ENCODE measurements at regions not wholly inside any gene's neighbourhood (a gene's known extent, or its start where the extent isn't known, plus 50 kb on each side); places are given as distances from the start of the nearest gene placed in this dataset.

DNA sequence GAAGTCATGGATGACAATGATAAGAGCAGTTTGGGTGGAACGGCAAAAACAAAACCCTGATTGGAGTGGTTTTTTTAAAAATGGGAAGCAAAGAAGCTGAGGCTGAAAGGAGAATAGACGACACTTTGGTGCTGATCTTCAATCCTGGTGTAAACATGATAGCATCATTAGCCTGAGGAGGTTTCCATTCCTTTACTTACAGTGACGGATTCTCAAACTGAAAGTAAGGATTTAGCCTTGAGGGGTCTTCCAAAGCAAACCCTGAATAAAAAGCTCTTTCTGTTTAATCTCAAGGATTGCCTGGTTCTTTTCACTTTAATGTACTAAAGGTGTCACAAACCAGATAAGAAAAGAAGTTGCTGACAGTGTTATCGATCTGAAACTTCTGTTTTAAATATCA is 69.3 kb downstream of the KCNJ2 start:
- ChIA-PET POLR2A (no interaction called here), CTCF (no interaction called here)
- no peaks in the 10 kb centered on the region for H3K4me1 ChIP-seq (ENCODE audit: control insufficient read depth in 2 of 2, insufficient read depth in 2 of 2, low read length in 2 of 2)
- Mint-ChIP-seq H3K27me3 (no peaks in the 10 kb centered on the region), H3K27ac (no peak overlapping the region), H3K4me3 (no peak overlapping the region), H3K4me1 (no peaks in the 10 kb centered on the region), H3K9me3 (ENCODE audit: insufficient read depth) (peaks cover 5% of the 10 kb centered on the region)
- no peak overlapping the region for H3K4me2 ChIP-seq (replicated peaks; ENCODE audit: low read depth, low read length, poor library complexity, severe bottlenecking)
- H3K9ac ChIP-seq (ENCODE audit: low read length): no peak overlapping the region
- no peaks in the 10 kb centered on the region for H3K79me2 ChIP-seq (ENCODE audit: control insufficient read depth, insufficient read depth, low read length)
- ATAC-seq (ENCODE audit: low read depth): no peak
- H3K4me3 ChIP-seq (ENCODE audit: control extremely low read depth in 1 of 5, extremely low read depth in 1 of 5, insufficient read depth in 1 of 5, low read depth in 2 of 5, low read length in 4 of 5): no peak overlapping the region
- H3K9me3 ChIP-seq (ENCODE audit: control extremely low read depth in 1 of 3, control insufficient read depth in 2 of 3, insufficient read depth in 1 of 3, low read length in 2 of 3): no peaks in the 10 kb centered on the region
- H4K20me1 ChIP-seq (ENCODE audit: control insufficient read depth, insufficient read depth, low read length, poor library complexity, severe bottlenecking): no peaks in the 10 kb centered on the region
- no peak overlapping the region for H3K27ac ChIP-seq (ENCODE audit: low read length in 2 of 2)
- no peak for DNase-seq
- no peaks in the 10 kb centered on the region for H3K36me3 ChIP-seq (replicated peaks in 1 of 2; ENCODE audit: control extremely low read depth in 1 of 2, control insufficient read depth in 1 of 2, extremely low read depth in 1 of 2, insufficient read depth in 2 of 2, low read length in 1 of 2)
- intact Hi-C loops (cut with micrococcal nuclease): no loop called here
- H3K27me3 ChIP-seq (replicated peaks in 1 of 4; ENCODE audit: control extremely low read depth in 1 of 4, control insufficient read depth in 3 of 4, insufficient read depth in 4 of 4, low read length in 3 of 4): no peaks in the 10 kb centered on the region
- H2AFZ ChIP-seq (ENCODE audit: insufficient read depth, low read depth, low read length, poor library complexity, severe bottlenecking): no peak overlapping the region
- WGBS (ENCODE audit: insufficient coverage): 100% methylated on average over 1 of the region's 4 CpGs
- TF ChIP-seq, protein P1, sequence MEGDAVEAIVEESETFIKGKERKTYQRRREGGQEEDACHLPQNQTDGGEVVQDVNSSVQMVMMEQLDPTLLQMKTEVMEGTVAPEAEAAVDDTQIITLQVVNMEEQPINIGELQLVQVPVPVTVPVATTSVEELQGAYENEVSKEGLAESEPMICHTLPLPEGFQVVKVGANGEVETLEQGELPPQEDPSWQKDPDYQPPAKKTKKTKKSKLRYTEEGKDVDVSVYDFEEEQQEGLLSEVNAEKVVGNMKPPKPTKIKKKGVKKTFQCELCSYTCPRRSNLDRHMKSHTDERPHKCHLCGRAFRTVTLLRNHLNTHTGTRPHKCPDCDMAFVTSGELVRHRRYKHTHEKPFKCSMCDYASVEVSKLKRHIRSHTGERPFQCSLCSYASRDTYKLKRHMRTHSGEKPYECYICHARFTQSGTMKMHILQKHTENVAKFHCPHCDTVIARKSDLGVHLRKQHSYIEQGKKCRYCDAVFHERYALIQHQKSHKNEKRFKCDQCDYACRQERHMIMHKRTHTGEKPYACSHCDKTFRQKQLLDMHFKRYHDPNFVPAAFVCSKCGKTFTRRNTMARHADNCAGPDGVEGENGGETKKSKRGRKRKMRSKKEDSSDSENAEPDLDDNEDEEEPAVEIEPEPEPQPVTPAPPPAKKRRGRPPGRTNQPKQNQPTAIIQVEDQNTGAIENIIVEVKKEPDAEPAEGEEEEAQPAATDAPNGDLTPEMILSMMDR (IDR thresholded peaks at IDR 0.05): no peak
- TF ChIP-seq EZH2 (IDR thresholded peaks at IDR 0.05; ENCODE audit: borderline replicate concordance, insufficient read depth, low read depth, low read length, poor library complexity, severe bottlenecking): no peak

DNA sequence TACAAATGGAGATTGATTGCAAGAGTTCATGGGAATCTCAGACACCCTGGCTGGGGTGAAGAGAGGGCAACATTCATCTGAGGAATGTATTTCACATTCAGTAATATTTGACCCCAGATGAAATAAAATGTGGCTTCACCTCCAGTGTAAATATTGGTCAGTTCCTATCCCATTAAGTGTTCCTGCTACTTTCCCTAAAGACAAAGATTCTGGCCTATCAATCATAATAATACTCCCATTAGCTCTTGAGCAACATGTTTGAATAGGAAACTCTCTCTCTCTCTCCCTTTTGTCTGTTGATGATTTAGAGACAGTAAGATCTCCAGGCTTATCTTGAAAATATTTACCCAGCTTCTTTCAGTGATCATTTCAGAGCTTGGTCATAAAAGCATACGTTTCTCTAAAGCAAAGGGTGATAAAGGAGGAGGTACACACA is 70.1 kb downstream of the KCNJ2 start:
- DNase-seq (no peak), ATAC-seq (ENCODE audit: low read depth) (no peak)
- H3K27ac Mint-ChIP-seq: no peak overlapping the region
- no peaks in the 10 kb centered on the region for H3K9me3 ChIP-seq (ENCODE audit: control extremely low read depth in 1 of 3, control insufficient read depth in 2 of 3, insufficient read depth in 1 of 3, low read length in 2 of 3)
- ChIA-PET CTCF (no interaction called here), POLR2A (no interaction called here)
- H3K9ac ChIP-seq (ENCODE audit: low read length): no peak overlapping the region
- no peak overlapping the region for H3K4me2 ChIP-seq (replicated peaks; ENCODE audit: low read depth, low read length, poor library complexity, severe bottlenecking)
- H3K36me3 ChIP-seq (replicated peaks in 1 of 2; ENCODE audit: control extremely low read depth in 1 of 2, control insufficient read depth in 1 of 2, extremely low read depth in 1 of 2, insufficient read depth in 2 of 2, low read length in 1 of 2): no peaks in the 10 kb centered on the region
- H2AFZ ChIP-seq (ENCODE audit: insufficient read depth, low read depth, low read length, poor library complexity, severe bottlenecking): no peak overlapping the region
- no peak overlapping the region for H3K4me3 ChIP-seq (ENCODE audit: control extremely low read depth in 1 of 5, extremely low read depth in 1 of 5, insufficient read depth in 1 of 5, low read depth in 2 of 5, low read length in 4 of 5)
- H4K20me1 ChIP-seq (ENCODE audit: control insufficient read depth, insufficient read depth, low read length, poor library complexity, severe bottlenecking): no peaks in the 10 kb centered on the region
- H3K4me1 ChIP-seq (ENCODE audit: control insufficient read depth in 2 of 2, insufficient read depth in 2 of 2, low read length in 2 of 2): no peaks in the 10 kb centered on the region
- H3K27me3 Mint-ChIP-seq: no peaks in the 10 kb centered on the region
- H3K79me2 ChIP-seq (ENCODE audit: control insufficient read depth, insufficient read depth, low read length): no peaks in the 10 kb centered on the region
- H3K4me1 Mint-ChIP-seq: no peaks in the 10 kb centered on the region
- no CpG with 5 or more reads among the region's 1 CpG for WGBS (ENCODE audit: insufficient coverage)
- intact Hi-C loops (cut with micrococcal nuclease): no loop called here
- peaks cover 2% of the 10 kb centered on the region for H3K9me3 Mint-ChIP-seq (ENCODE audit: insufficient read depth)
- H3K27ac ChIP-seq (ENCODE audit: low read length in 2 of 2): no peak overlapping the region
- no peaks in the 10 kb centered on the region for H3K27me3 ChIP-seq (replicated peaks in 1 of 4; ENCODE audit: control extremely low read depth in 1 of 4, control insufficient read depth in 3 of 4, insufficient read depth in 4 of 4, low read length in 3 of 4)
- H3K4me3 Mint-ChIP-seq: no peak overlapping the region
- TF ChIP-seq EZH2 (IDR thresholded peaks at IDR 0.05; ENCODE audit: borderline replicate concordance, insufficient read depth, low read depth, low read length, poor library complexity, severe bottlenecking): no peak
- TF ChIP-seq, protein P1 (IDR thresholded peaks at IDR 0.05): no peak

Data from B cell (primary cell).